ENCODE measurements at regions not wholly inside any gene's neighbourhood (a gene's known extent, or its start where the extent isn't known, plus 50 kb on each side); places are given as distances from the start of the nearest gene placed in this dataset.
"Not testable (repeated sequence)": the region's sequence is repeated elsewhere in the genome, so short reads cannot be mapped to it uniquely, and the experiment has no call there.

DNA sequence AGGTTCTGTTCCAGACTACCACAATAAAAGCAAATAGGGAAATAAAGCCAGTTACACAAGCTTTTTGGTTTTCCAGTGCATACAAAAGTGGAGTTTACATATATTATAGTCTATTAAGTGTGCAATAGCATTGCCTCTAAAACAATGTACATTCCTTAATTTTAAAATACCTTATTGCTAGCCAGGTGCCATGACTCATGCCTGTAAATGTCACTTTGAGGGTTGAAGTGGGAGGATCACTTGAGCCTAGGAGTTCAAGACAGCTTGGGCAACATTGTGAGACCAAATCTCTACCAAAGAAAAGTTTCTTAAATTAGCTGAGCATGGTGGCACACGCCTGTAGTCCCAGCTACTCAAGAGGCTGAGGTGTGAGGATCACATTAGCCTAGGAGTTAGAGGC is 52.9 kb upstream of the IMP4 start:
- ATAC-seq, result no peak
- POLR2A ChIA-PET, result no interaction called here
- no peak overlapping the region for H3K27ac Mint-ChIP-seq
- no peaks in the 10 kb centered on the region for H3K9me3 Mint-ChIP-seq
- H3K36me3 Mint-ChIP-seq, result no peaks in the 10 kb centered on the region
- H3K27me3 Mint-ChIP-seq, result peaks cover 7 to 20% (median 11%) of the 10 kb centered on the region in 5 donors
- DNase-seq, result no peak
- H3K4me1 Mint-ChIP-seq, result no peaks in the 10 kb centered on the region
- H3K4me3 Mint-ChIP-seq, result no peak overlapping the region

- DNase-seq (no peak), ATAC-seq (no peak)
- POLR2A ChIA-PET, result no interaction called here
- peaks cover 3 to 10% (median 8%) of the 10 kb centered on the region in 5 donors for H3K27me3 Mint-ChIP-seq
- no peaks in the 10 kb centered on the region for H3K36me3 Mint-ChIP-seq
- no peak overlapping the region for H3K4me3 Mint-ChIP-seq
- no peak overlapping the region for H3K27ac Mint-ChIP-seq
- H3K9me3 Mint-ChIP-seq, result no peaks in the 10 kb centered on the region
- H3K4me1 Mint-ChIP-seq, result no peaks in the 10 kb centered on the region
Observed at GRCh38 chr2:130288467-130289403, 54.0 kb upstream of the IMP4 start.

GRCh38 chr2:130287656-130288026 is 55.1 kb upstream of the IMP4 start:
- peaks cover 0 to 10% (median 7%) of the 10 kb centered on the region in 5 donors for H3K27me3 Mint-ChIP-seq
- no peaks in the 10 kb centered on the region for H3K9me3 Mint-ChIP-seq
- H3K4me3 Mint-ChIP-seq, result no peak overlapping the region
- POLR2A ChIA-PET, result no interaction called here
- no peaks in the 10 kb centered on the region for H3K36me3 Mint-ChIP-seq
- H3K27ac Mint-ChIP-seq, result no peak overlapping the region
- DNase-seq (no peak), ATAC-seq (no peak)
- H3K4me1 Mint-ChIP-seq, result no peaks in the 10 kb centered on the region

DNA sequence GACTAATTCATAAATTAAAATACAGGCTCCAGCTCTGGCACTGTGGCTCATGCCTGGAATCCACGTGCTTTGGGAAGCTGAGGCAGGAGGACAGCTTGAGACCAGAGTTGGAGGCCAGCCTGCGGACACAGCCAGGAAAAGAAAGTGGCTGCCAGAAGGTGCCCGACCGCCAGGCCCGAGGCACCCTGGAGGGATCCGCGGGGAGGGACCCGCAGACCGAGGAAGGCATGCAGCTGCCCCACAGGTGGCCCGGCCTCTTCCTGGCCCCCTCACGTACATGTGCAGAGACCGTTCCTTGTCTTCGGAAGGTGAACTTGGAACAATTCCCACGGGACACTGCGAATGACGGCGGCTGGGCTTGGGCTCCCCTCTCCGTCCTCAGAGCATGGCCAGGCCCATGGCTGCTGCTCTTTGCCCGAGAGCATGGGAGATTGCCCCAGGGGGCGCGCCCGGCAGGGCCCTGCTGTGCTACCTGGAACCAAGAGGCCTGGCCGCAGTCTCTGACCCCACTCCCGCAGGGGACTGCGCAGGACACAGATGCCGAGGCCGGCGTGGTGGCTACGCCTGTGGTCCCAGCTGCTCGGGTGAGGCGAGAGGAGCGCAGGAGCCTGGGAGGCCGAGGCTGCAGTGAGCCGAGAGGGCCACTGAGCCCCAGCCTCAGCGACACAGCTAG is 55.6 kb upstream of the IMP4 start:
- no peaks in the 10 kb centered on the region for H3K9me3 Mint-ChIP-seq
- POLR2A ChIA-PET, result no interaction called here
- no peaks in the 10 kb centered on the region for H3K36me3 Mint-ChIP-seq
- H3K27me3 Mint-ChIP-seq, result peaks cover 0 to 10% (median 7%) of the 10 kb centered on the region in 5 donors
- H3K4me3 Mint-ChIP-seq, result no peak overlapping the region
- H3K4me1 Mint-ChIP-seq, result no peaks in the 10 kb centered on the region
- ATAC-seq, result no peak
- H3K27ac Mint-ChIP-seq, result no peak overlapping the region
- no peak for DNase-seq

DNA sequence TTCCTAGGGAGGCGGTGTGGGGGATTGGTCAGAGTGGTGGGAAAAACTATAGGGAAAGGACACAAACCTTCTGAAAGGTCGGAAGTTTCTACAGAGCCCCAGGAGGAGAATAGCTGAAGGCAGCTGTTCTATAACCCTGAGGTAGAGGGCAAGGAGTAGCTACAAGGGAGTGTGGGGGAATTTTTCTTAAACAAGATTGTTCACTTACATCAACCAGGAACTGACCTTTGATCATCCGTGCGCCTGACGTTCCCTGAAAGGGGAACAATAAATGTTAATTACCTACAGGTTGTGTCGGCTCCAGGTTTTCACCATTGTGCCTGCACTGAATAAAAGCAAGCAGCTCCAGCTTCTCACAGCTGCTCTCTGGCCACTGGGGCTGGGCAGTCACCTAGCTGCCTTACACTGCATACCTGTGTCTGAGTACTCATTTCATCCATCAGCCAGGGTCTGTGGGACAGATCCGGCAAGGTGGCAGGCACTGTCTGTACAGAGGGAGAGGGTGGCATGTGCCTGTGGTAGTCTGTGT is 59.3 kb upstream of the IMP4 start:
- H3K36me3 Mint-ChIP-seq, H3K4me3 Mint-ChIP-seq, H3K4me1 Mint-ChIP-seq, H3K27ac Mint-ChIP-seq, H3K9me3 Mint-ChIP-seq, POLR2A ChIA-PET, DNase-seq, ATAC-seq: not testable (repeated sequence)
- peaks cover 2 to 10% (median 8%) of the 10 kb centered on the region in 5 donors for H3K27me3 Mint-ChIP-seq

GRCh38 chr2:130279551-130279950 is 63.1 kb upstream of the IMP4 start:
- H3K4me1 Mint-ChIP-seq, H3K27ac Mint-ChIP-seq, H3K36me3 Mint-ChIP-seq, POLR2A ChIA-PET, H3K4me3 Mint-ChIP-seq, DNase-seq, ATAC-seq, H3K27me3 Mint-ChIP-seq, H3K9me3 Mint-ChIP-seq: not testable (repeated sequence)

DNA sequence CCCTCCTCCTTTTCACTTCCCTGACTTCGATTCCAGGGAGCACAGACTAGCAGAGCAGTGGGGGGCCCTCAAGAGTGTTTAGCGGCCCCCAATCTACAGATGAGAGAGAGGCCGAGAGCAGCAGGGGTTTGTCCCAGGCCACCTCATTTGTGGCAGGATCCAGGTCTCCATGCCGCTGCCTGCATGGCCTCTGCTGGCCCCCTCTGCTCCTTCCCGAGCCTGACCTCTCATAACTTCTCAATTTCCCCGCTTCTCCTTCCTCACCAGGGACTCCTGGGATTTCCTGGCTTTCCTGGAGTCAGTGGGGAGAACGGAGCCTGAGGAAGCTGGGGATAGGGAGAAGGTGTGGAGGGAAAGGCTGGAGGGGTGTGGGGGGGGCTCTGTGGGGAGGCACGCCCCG is 70.1 kb upstream of the TUBA3E start:
- H3K36me3 Mint-ChIP-seq, result peaks cover 0 to 14% (median 3%) of the 10 kb centered on the region in 3 donors
- H3K4me3 Mint-ChIP-seq, H3K27ac Mint-ChIP-seq, POLR2A ChIA-PET, DNase-seq, H3K4me1 Mint-ChIP-seq, ATAC-seq: not testable (repeated sequence)
- peaks cover 0 to 15% (median 7%) of the 10 kb centered on the region in 5 donors for H3K27me3 Mint-ChIP-seq
- peaks cover 0 to 25% (median 13%) of the 10 kb centered on the region in 9 donors for H3K9me3 Mint-ChIP-seq

GRCh38 chr2:130267572-130267971 is 69.3 kb upstream of the TUBA3E start:
- Mint-ChIP-seq H3K9me3 (peaks cover 0 to 25% (median 13%) of the 10 kb centered on the region in 9 donors), H3K27me3 (peaks cover 0 to 15% (median 7%) of the 10 kb centered on the region in 5 donors), H3K36me3 (peaks cover 0 to 14% (median 3%) of the 10 kb centered on the region in 3 donors)
- POLR2A ChIA-PET, DNase-seq, H3K4me3 Mint-ChIP-seq, H3K27ac Mint-ChIP-seq, ATAC-seq, H3K4me1 Mint-ChIP-seq: not testable (repeated sequence)

DNA sequence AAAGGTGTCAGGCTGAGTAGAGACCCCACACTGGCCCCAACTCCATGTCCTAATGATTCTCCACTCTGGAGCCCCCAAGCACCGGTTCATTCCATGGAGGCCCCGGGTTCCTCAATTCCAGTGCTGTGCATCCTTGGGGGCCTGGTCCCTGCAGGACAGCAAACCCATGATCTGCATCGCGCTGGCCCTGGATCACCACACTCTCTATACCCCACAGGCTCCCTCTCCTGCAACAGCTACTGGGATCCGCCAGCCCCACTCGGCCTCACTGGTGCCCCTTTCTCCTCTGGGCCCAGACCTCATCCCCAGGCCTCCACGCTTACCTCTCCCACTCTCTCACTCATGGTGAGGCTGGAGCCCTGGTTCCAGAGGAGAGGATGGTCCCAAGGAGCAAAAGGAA is 68.6 kb upstream of the TUBA3E start:
- H3K4me3 Mint-ChIP-seq, DNase-seq, H3K27ac Mint-ChIP-seq, H3K4me1 Mint-ChIP-seq, ATAC-seq, POLR2A ChIA-PET: not testable (repeated sequence)
- peaks cover 0 to 18% (median 10%) of the 10 kb centered on the region in 5 donors for H3K27me3 Mint-ChIP-seq
- H3K36me3 Mint-ChIP-seq, result peaks cover 0 to 14% (median 3%) of the 10 kb centered on the region in 3 donors
- H3K9me3 Mint-ChIP-seq, result peaks cover 0 to 25% (median 13%) of the 10 kb centered on the region in 9 donors

DNA sequence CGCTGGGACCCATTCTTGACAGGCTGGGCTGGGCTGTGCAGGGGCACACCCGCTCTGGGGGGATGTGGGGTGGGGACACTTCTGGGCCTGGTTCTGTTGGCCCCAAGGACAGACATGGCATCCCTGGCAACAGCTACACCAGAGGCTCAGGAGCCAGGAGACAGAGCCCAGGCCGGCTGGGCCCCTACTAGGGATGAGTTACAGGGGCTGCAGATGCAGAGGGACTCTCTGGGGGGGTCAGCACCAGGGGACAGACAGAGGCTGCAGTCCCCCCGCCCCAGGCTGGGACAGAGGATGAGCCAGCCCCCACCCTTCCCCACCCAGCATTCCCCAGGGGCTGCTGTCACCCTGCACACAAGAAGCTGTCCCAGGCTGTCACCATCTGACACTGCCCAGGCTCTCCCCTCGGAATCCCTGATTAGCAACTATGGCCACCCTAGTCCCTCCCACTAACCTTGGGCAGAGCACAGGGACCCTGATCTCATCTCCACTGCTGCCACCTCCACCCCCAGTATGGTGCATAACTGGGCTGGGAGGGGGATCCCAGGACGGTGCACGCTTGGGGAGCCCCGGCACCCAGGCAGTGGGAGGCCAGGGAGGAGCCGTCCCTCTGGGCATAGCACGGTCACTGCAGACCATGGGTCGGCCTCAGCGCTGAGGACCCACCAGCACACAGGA is 67.5 kb upstream of the TUBA3E start:
- DNase-seq, H3K27ac Mint-ChIP-seq, H3K4me3 Mint-ChIP-seq, H3K36me3 Mint-ChIP-seq, ATAC-seq, POLR2A ChIA-PET, H3K4me1 Mint-ChIP-seq: not testable (repeated sequence)
- H3K27me3 Mint-ChIP-seq, result peaks cover under 1 to 29% (median 13%) of the 10 kb centered on the region in 5 donors
- H3K9me3 Mint-ChIP-seq, result peaks cover 0 to 14% (median 8%) of the 10 kb centered on the region in 9 donors

DNA sequence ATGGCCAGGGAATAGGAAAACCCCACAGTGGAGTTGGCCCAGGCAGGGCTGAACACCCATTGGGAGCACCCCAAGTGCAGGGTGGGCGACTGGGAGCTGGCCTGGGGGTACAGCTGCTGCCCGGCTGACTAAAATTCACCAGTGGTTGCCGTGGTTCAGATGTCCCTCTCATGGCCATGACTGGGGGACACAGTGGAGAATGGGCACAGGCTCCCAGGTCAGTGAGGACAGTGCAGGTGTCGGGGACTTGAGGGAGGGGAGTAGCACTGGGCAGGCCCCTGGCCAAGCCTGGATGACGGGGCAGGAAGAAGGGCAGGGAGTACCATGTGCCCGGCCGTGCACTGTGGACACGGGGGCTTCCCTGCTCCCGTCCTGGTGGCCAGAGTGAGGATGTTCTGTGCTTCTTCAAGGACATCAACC is 66.7 kb upstream of the TUBA3E start:
- H3K4me3 Mint-ChIP-seq, H3K4me1 Mint-ChIP-seq, POLR2A ChIA-PET, H3K27ac Mint-ChIP-seq, DNase-seq, ATAC-seq, H3K36me3 Mint-ChIP-seq, H3K9me3 Mint-ChIP-seq: not testable (repeated sequence)
- peaks cover 2 to 29% (median 13%) of the 10 kb centered on the region in 5 donors for H3K27me3 Mint-ChIP-seq

DNA sequence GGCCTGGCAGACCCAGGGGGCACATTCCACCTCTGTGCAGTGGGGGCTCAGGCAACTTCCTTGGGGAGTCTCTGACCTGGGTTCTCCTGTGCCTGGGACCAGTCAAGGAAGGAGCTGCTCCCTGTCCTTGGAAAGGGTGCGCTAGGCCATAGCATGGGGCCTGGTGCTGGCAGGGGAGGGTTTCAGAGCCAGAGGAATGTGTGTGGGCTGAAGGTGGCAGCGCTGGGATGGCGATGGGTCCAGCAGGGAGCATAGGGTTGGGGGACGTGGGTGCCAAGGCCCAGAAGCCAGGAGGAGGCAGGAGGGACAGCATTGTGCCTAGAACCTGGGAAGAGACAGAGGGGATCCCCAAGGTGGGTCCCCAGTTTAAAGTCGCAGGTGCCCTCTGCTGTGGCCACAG is 66.3 kb upstream of the TUBA3E start:
- Mint-ChIP-seq H3K27ac (no peak overlapping the region), H3K4me1 (no peaks in the 10 kb centered on the region), H3K9me3 (peaks cover 0 to 5% (median 0%) of the 10 kb centered on the region in 9 donors), H3K36me3 (no peaks in the 10 kb centered on the region), H3K4me3 (no peak overlapping the region), H3K27me3 (peaks cover 2 to 29% (median 13%) of the 10 kb centered on the region in 5 donors)
- ATAC-seq (no peak), DNase-seq (no peak)
- POLR2A ChIA-PET, result no interaction called here
